ENCODE measurements at regions not wholly inside any gene's neighbourhood (a gene's known extent, or its start where the extent isn't known, plus 50 kb on each side); places are given as distances from the start of the nearest gene placed in this dataset.

DNA sequence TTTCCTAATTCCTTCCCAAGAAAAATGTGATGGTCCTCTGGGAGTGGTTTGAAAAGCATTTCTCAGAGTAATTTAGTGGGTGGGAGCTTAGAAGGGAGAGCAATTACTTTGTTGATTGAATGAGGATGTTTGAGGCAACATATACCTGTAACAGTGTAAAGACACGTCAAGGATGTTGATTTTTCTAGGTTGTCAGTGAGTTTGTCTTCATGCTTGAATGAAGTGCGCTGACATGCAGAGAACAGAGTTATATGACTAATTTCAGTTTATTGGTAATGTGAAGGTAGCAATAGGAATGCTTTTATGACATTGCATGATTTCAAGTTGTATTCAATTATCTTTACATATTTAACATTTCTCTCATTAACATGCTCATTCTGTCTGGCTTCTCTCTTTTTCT is 286.9 kb downstream of the NFKBIZ start:
- no peak overlapping the region for H3K4me3 ChIP-seq
- no peak for TF ChIP-seq POLR2A (IDR thresholded peaks at IDR 0.05)
- no peaks in the 10 kb centered on the region for H3K9me3 ChIP-seq
- H3K4me1 ChIP-seq, result no peaks in the 10 kb centered on the region
- no peaks in the 10 kb centered on the region for H3K36me3 ChIP-seq
- H3K27me3 ChIP-seq, result no peaks in the 10 kb centered on the region
- H3K27ac ChIP-seq, result no peak overlapping the region
- DNase-seq, result no peak

DNA sequence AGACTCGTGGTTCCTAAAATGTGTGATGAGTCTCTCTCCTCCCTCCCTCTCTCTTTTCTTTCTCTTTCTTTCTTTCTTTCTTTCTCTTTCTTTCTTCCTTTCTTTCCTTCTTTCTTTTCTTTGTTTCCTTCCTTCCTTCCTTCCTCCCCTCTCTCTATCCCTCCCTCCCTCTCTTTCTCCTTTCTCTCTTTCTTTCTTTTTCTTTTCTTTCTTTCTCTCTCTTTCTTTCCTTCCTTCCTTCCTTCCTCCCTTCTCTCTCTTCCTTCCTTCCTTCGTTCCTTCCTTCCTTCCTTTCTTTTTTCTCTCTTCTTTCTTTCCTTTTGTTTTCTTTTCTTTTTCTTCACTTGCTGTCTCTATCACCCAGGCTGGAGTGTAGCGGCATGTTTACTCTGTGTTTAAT is 290.8 kb downstream of the NFKBIZ start:
- Histone ChIP-seq H3K27me3 (no peaks in the 10 kb centered on the region), H3K36me3 (no peaks in the 10 kb centered on the region), H3K4me3 (no peak overlapping the region), H3K27ac (no peak overlapping the region), H3K4me1 (no peaks in the 10 kb centered on the region), H3K9me3 (no peaks in the 10 kb centered on the region)
- no peak for DNase-seq
- TF ChIP-seq, protein P1, sequence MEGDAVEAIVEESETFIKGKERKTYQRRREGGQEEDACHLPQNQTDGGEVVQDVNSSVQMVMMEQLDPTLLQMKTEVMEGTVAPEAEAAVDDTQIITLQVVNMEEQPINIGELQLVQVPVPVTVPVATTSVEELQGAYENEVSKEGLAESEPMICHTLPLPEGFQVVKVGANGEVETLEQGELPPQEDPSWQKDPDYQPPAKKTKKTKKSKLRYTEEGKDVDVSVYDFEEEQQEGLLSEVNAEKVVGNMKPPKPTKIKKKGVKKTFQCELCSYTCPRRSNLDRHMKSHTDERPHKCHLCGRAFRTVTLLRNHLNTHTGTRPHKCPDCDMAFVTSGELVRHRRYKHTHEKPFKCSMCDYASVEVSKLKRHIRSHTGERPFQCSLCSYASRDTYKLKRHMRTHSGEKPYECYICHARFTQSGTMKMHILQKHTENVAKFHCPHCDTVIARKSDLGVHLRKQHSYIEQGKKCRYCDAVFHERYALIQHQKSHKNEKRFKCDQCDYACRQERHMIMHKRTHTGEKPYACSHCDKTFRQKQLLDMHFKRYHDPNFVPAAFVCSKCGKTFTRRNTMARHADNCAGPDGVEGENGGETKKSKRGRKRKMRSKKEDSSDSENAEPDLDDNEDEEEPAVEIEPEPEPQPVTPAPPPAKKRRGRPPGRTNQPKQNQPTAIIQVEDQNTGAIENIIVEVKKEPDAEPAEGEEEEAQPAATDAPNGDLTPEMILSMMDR (IDR thresholded peaks at IDR 0.05), result no peak

DNA sequence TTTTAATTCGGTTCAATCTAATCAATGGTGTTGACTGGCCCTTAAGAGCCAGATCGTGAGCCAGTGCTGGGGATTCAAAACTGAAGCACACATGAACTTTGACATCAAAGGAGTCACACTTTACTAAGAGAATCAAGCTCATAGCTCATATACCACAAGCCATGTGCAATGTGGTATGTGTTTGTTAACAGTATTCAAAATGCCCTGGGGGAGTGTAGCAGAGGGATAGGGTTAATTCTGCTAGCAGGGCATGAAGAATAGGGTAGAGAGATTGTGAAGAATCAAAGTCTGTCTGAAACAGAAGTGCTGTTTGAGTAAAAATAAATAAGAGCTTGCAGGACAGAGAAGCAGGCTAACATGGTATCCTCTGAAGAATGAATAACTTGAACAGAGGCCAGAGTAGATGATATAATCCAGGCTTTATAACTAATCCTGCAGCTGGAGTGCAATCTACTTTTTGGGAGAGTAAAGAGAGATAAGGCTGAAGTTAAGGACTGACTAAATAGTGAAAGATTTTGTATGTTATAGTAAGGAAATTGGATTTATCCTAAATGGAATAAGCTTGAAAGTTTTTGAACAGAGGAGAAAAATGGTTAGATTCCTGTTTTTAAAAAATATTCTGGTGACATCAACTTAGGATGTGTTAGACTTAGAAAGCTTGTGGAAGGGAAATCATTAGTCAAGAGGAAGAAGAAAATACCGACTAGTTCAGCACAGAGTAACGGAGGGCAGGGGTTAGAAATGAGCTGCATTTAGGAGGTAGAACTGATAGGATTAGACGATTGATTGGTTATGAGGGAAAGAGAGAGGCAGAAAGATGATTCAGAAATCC is 292.0 kb downstream of the NFKBIZ start:
- TF ChIP-seq, protein P1 (IDR thresholded peaks at IDR 0.05), result no peak
- TF ChIP-seq POLR2A (IDR thresholded peaks at IDR 0.05), result no peak
- Histone ChIP-seq H3K4me3 (no peak overlapping the region), H3K27ac (no peak overlapping the region), H3K9me3 (no peaks in the 10 kb centered on the region), H3K36me3 (no peaks in the 10 kb centered on the region), H3K27me3 (no peaks in the 10 kb centered on the region), H3K4me1 (no peaks in the 10 kb centered on the region)
- no peak for DNase-seq

DNA sequence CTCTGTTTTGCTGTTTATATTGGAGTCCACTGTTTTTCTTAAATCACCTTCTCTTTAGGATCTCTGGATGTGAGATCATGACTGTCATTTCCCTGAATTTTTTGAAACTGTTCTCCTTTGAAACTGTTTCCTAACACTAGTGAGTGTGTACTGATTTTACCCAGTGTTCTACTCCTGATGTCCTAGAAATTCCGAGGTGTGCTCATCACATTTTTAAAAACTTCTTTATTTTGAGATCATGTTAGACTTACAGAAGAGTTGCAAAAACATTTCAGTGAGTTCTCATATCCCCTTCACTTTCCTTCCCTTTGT is 292.6 kb downstream of the NFKBIZ start:
- no peak overlapping the region for H3K4me3 ChIP-seq
- H3K9me3 ChIP-seq, result no peaks in the 10 kb centered on the region
- H3K36me3 ChIP-seq, result no peaks in the 10 kb centered on the region
- H3K27me3 ChIP-seq, result no peaks in the 10 kb centered on the region
- H3K4me1 ChIP-seq, result no peaks in the 10 kb centered on the region
- TF ChIP-seq POLR2A (IDR thresholded peaks at IDR 0.05), result no peak
- TF ChIP-seq, protein P1 (IDR thresholded peaks at IDR 0.05), result no peak
- DNase-seq, result no peak
- no peak overlapping the region for H3K27ac ChIP-seq

DNA sequence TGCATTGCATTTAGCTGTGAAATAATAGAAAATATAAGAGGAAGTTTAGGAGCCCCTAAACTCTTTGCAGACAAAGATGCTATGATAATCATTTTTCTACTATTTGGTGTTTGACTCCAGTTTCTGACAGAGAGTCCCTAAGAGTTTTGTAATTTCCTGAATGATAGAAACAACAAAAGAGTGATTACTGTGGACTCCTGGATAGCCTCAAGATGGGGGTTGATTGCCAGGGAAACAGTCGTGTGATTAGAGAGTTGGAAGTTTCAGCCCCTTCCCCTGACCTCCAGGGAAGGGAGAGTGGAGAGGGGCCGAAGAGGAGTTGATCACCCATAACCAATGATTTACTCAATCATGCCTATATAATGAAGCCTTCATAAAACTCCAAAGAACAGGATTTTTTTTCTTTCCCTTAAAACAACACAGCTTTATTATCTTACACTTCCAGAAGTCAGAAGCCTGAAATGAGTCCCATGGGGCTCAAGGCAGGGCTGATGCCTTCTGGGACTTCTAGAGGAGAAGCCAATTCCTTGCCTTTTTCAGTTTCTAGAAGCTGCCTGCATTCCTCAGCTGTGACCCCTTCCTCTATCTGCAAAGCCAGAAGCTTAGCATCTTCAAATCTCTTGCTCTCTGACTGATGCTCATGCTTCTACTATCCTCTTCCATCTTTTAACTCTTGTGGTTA is 292.3 kb upstream of the ZPLD1 start:
- no peak overlapping the region for H3K4me3 ChIP-seq
- TF ChIP-seq POLR2A (IDR thresholded peaks at IDR 0.05), result no peak
- TF ChIP-seq, protein P1 (IDR thresholded peaks at IDR 0.05), result no peak

DNA sequence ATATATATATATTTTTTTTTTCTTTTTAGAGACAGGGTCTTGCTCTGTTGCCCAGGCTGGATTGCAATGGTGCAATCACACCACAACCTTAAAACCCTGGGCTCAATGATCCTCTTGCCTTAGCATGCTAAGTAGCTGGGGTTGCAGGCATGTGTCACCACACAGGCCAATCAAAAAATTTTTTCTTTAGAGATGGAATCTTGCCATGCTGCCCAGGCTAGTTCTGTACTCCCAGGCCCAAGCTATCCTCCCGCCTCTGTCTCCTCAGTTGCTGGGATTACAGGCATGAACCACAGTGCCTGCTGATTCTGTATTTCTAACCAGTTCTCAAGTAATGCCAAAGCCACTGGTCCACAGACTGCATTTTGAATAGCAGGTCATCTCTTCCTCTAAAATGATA is 291.3 kb upstream of the ZPLD1 start:
- no peak for DNase-seq
- H3K27me3 ChIP-seq, result no peaks in the 10 kb centered on the region
- H3K4me1 ChIP-seq, result no peaks in the 10 kb centered on the region
- H3K36me3 ChIP-seq, result no peaks in the 10 kb centered on the region
- H3K9me3 ChIP-seq, result no peaks in the 10 kb centered on the region
- TF ChIP-seq, protein P1 (IDR thresholded peaks at IDR 0.05), result no peak
- no peak overlapping the region for H3K4me3 ChIP-seq
- no peak overlapping the region for H3K27ac ChIP-seq

More for the DNA sequence above, 292.3 kb upstream of the ZPLD1 start:
- Histone ChIP-seq H3K9me3 (no peaks in the 10 kb centered on the region), H3K27ac (no peak overlapping the region), H3K27me3 (no peaks in the 10 kb centered on the region), H3K4me1 (no peaks in the 10 kb centered on the region), H3K36me3 (no peaks in the 10 kb centered on the region)
- no peak for DNase-seq

Data from Peyer's patch (tissue), 4 donors.